B cell (primary cell): ENCODE measurements at regions not wholly inside any gene's neighbourhood (a gene's known extent, or its start where the extent isn't known, plus 50 kb on each side); places are given as distances from the start of the nearest gene placed in this dataset.

ENCODE experiments used
- ATAC-seq: fragments of 200-7000 bp; cut with Tn5 transposase; one replicate; pipeline ENCODE4 v1.10.0; 2021; ENCODE audit warnings: low read depth, mild to moderate bottlenecking, moderate number of reproducible peaks, moderate library complexity
- CTCF ChIA-PET: fragments of 350-600 bp; sonication (Branson Sonifier 250); formaldehyde crosslinking; loops from one replicate; lab custom pipeline; 2021; ENCODE audit warnings: antibody characterized with exemption, inconsistent platforms; lab: Charles Lee
- POLR2A ChIA-PET: fragments of 350-600 bp; sonication (Branson Sonifier 250); formaldehyde crosslinking; loops from one replicate; lab custom pipeline; 2021; ENCODE audit warnings: antibody characterized with exemption; lab: Charles Lee
- DNase-seq: peaks from one replicate; pipeline ENCODE4 v3.0.0; 2013
- H2AFZ ChIP-seq: 2 replicates; pipeline ENCODE4 v1.6.1; 2012; ENCODE audit warnings: mild to moderate bottlenecking, low read depth, low read length; ENCODE audit not compliant: insufficient read depth, poor library complexity, severe bottlenecking
- H3K27ac ChIP-seq, 2 donors: 1 replicate in 1 of 2; 2 replicates in 1 of 2; pipeline ENCODE4 v1.5.1; 2012 to 2013; ENCODE audit warnings: low read length in 2 of 2, mild to moderate bottlenecking in 2 of 2, moderate library complexity in 1 of 2
- H3K27me3 ChIP-seq, 4 experiments: fragments of 200-600 bp in 1 of 4; sonication (generic) in 1 of 4; replicated peaks in 1 of 4; 1 replicate in 2 of 4; 2 replicates in 2 of 4; pipeline versions ENCODE4 v1.6.1 to v1.7.0; 2013 to 2016; ENCODE audit warnings: low read length in 3 of 4, mild to moderate bottlenecking in 2 of 4, mixed read lengths in 1 of 4, moderate library complexity in 1 of 4; ENCODE audit not compliant: insufficient read depth in 4 of 4, control insufficient read depth in 3 of 4; ENCODE audit errors: control extremely low read depth in 1 of 4
- H3K36me3 ChIP-seq, 2 experiments: replicated peaks in 1 of 2; 1 replicate in 1 of 2; 2 replicates in 1 of 2; pipeline versions ENCODE4 v1.6.1 to v1.7.1; 2013; ENCODE audit warnings: low read length in 1 of 2; ENCODE audit not compliant: insufficient read depth in 2 of 2, control insufficient read depth in 1 of 2; ENCODE audit errors: control extremely low read depth in 1 of 2, extremely low read depth in 1 of 2
- H3K4me1 ChIP-seq, 2 donors: fragments of 200-600 bp in 1 of 2; sonication (generic) in 1 of 2; 1 replicate in 1 of 2; 2 replicates in 1 of 2; pipeline versions ENCODE4 v1.5.1 to v1.6.1; 2013 to 2017; ENCODE audit warnings: low read length in 2 of 2; ENCODE audit not compliant: control insufficient read depth in 2 of 2, insufficient read depth in 2 of 2
- H3K4me2 ChIP-seq: replicated peaks from 2 replicates; pipeline ENCODE3; 2012; ENCODE audit warnings: mild to moderate bottlenecking, low read depth, low read length; ENCODE audit not compliant: poor library complexity, severe bottlenecking
- H3K4me3 ChIP-seq, 5 experiments: fragments of 200-600 bp in 1 of 5; sonication (generic) in 1 of 5; 1 replicate in 3 of 5; 2 replicates in 2 of 5; pipeline versions ENCODE4 v1.5.1 to v1.7.0; 2011 to 2016; ENCODE audit warnings: low read length in 4 of 5, mild to moderate bottlenecking in 4 of 5, low read depth in 2 of 5, control low read depth in 1 of 5, moderate library complexity in 1 of 5; ENCODE audit not compliant: insufficient read depth in 1 of 5; ENCODE audit errors: control extremely low read depth in 1 of 5, extremely low read depth in 1 of 5
- H3K79me2 ChIP-seq: fragments of 200-600 bp; sonication (generic); one replicate; pipeline ENCODE4 v1.6.0; 2016; ENCODE audit warnings: low read length; ENCODE audit not compliant: control insufficient read depth, insufficient read depth
- H3K9ac ChIP-seq: fragments of 200-600 bp; sonication (generic); 2 replicates; pipeline ENCODE4 v1.6.1; 2017; ENCODE audit warnings: mild to moderate bottlenecking, low read length, moderate library complexity
- H3K9me3 ChIP-seq, 3 donors: one replicate each; pipeline versions ENCODE4 v1.6.1 to v1.7.1; 2013; ENCODE audit warnings: low read length in 2 of 3; ENCODE audit not compliant: control insufficient read depth in 2 of 3, insufficient read depth in 1 of 3; ENCODE audit errors: control extremely low read depth in 1 of 3
- H4K20me1 ChIP-seq: 2 replicates; pipeline ENCODE4 v1.6.0; 2012; ENCODE audit warnings: mild to moderate bottlenecking, low read length; ENCODE audit not compliant: insufficient read depth, control insufficient read depth, poor library complexity, severe bottlenecking
- H3K27ac Mint-ChIP-seq: one replicate; pipeline ENCODE4 v1.8.0; 2021; ENCODE audit warnings: mixed read lengths
- H3K27me3 Mint-ChIP-seq: one replicate; pipeline ENCODE4 v1.8.0; 2021; ENCODE audit warnings: mixed read lengths
- H3K4me1 Mint-ChIP-seq: one replicate; pipeline ENCODE4 v1.8.0; 2021; ENCODE audit warnings: mixed read lengths
- H3K4me3 Mint-ChIP-seq: one replicate; pipeline ENCODE4 v1.8.0; 2021; ENCODE audit warnings: mixed read lengths
- H3K9me3 Mint-ChIP-seq: one replicate; pipeline ENCODE4 v1.8.0; 2022; ENCODE audit warnings: mixed read lengths; ENCODE audit not compliant: insufficient read depth
- EZH2 ChIP-seq: IDR thresholded peaks from 2 replicates; pipeline ENCODE4 v1.6.1; 2012; ENCODE audit warnings: borderline replicate concordance, low read depth, mild to moderate bottlenecking, moderate library complexity, low read length; ENCODE audit not compliant: insufficient read depth, poor library complexity, severe bottlenecking
- WGBS: methylation state at CpG from one replicate; pipeline ENCODE4 v1.1.5; 2013; ENCODE audit warnings: missing lambda C conversion rate; ENCODE audit not compliant: insufficient coverage; 5-methylcytosine and 5-hydroxymethylcytosine counted together
- intact Hi-C: fragments of 100-400 bp; cut with micrococcal nuclease; formaldehyde crosslinking; loops from one replicate; pipeline ENCODE4 v1.10.0; 2022
- TF ChIP-seq, protein P1 (sequence below): fragments of 200-600 bp; IDR thresholded peaks from one replicate; pipeline ENCODE4 v1.8.0; 2022; ENCODE audit warnings: antibody characterized with exemption, mild to moderate bottlenecking

GRCh38 chr20:59491884-59492283 is 112.5 kb upstream of the PHACTR3 start:
- H2AFZ ChIP-seq, result no peak overlapping the region
- POLR2A ChIA-PET, result no interaction called here
- WGBS, result 100% methylated on average over 1 of the region's 6 CpGs

GRCh38 chr20:59493926-59494325 is 110.4 kb upstream of the PHACTR3 start:
- H3K27ac ChIP-seq, result no peak overlapping the region
- no peak for TF ChIP-seq EZH2
- TF ChIP-seq, protein P1, sequence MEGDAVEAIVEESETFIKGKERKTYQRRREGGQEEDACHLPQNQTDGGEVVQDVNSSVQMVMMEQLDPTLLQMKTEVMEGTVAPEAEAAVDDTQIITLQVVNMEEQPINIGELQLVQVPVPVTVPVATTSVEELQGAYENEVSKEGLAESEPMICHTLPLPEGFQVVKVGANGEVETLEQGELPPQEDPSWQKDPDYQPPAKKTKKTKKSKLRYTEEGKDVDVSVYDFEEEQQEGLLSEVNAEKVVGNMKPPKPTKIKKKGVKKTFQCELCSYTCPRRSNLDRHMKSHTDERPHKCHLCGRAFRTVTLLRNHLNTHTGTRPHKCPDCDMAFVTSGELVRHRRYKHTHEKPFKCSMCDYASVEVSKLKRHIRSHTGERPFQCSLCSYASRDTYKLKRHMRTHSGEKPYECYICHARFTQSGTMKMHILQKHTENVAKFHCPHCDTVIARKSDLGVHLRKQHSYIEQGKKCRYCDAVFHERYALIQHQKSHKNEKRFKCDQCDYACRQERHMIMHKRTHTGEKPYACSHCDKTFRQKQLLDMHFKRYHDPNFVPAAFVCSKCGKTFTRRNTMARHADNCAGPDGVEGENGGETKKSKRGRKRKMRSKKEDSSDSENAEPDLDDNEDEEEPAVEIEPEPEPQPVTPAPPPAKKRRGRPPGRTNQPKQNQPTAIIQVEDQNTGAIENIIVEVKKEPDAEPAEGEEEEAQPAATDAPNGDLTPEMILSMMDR, result no peak
- H3K27me3 Mint-ChIP-seq, result peaks cover 20% of the 10 kb centered on the region
- H3K27ac Mint-ChIP-seq, result no peak overlapping the region
- ATAC-seq (no peak), DNase-seq (no peak)
- H3K36me3 ChIP-seq, result no peaks in the 10 kb centered on the region
- H3K9me3 ChIP-seq, result no peaks in the 10 kb centered on the region
- no peak overlapping the region for H3K9ac ChIP-seq
- peaks cover 0 to 11% (median 0%) of the 10 kb centered on the region in 4 experiments for H3K27me3 ChIP-seq
- no peaks in the 10 kb centered on the region for H4K20me1 ChIP-seq
- CTCF ChIA-PET, result interaction anchor here (1.0 to 3.9 kb wide), 4 partner anchors 13 to 624 kb away, joined by 3 to 19 read pairs (median 4); no protein-coding TSS in a partner anchor
- H3K4me3 ChIP-seq, result no peak overlapping the region
- POLR2A ChIA-PET, result no interaction called here
- H3K4me3 Mint-ChIP-seq, result no peak overlapping the region
- no peaks in the 10 kb centered on the region for H3K4me1 ChIP-seq
- H3K4me2 ChIP-seq, result no peak overlapping the region
- intact Hi-C loops, result no loop called here
- H3K9me3 Mint-ChIP-seq, result no peaks in the 10 kb centered on the region
- no peaks in the 10 kb centered on the region for H3K4me1 Mint-ChIP-seq
- 92% methylated on average over 5 of the region's 5 CpGs for WGBS
- H2AFZ ChIP-seq, result no peak overlapping the region
- H3K79me2 ChIP-seq, result no peaks in the 10 kb centered on the region

More at GRCh38 chr20:59491884-59492283, 112.5 kb upstream of the PHACTR3 start:
- ATAC-seq (no peak), DNase-seq (no peak)
- H3K9ac ChIP-seq, result no peak overlapping the region
- H3K27me3 ChIP-seq, result peaks cover 0 to 10% (median 0%) of the 10 kb centered on the region in 4 experiments
- H3K4me1 ChIP-seq, result no peaks in the 10 kb centered on the region
- H3K4me2 ChIP-seq, result no peak overlapping the region
- no peaks in the 10 kb centered on the region for H3K79me2 ChIP-seq
- no peaks in the 10 kb centered on the region for H4K20me1 ChIP-seq
- CTCF ChIA-PET, result interaction anchor here (1.7 kb wide), 1 partner anchor 8 kb away, joined by 7 read pairs; no protein-coding TSS in a partner anchor
- no peaks in the 10 kb centered on the region for H3K4me1 Mint-ChIP-seq
- no peak overlapping the region for H3K4me3 Mint-ChIP-seq
- peaks cover 14% of the 10 kb centered on the region for H3K27me3 Mint-ChIP-seq
- no peaks in the 10 kb centered on the region for H3K36me3 ChIP-seq
- H3K27ac ChIP-seq, result no peak overlapping the region
- intact Hi-C loops, result no loop called here
- no peaks in the 10 kb centered on the region for H3K9me3 Mint-ChIP-seq
- no peak overlapping the region for H3K4me3 ChIP-seq
- H3K9me3 ChIP-seq, result no peaks in the 10 kb centered on the region
- TF ChIP-seq, protein P1, result no peak
- no peak for TF ChIP-seq EZH2
- no peak overlapping the region for H3K27ac Mint-ChIP-seq
